ENCODE measurements at regions not wholly inside any gene's neighbourhood (a gene's known extent, or its start where the extent isn't known, plus 50 kb on each side); places are given as distances from the start of the nearest gene placed in this dataset.

GRCh38 chr3:66898155-66898554 is 100.0 kb upstream of the KBTBD8 start:
- DNase-seq = no peak
- Histone ChIP-seq H3K36me3 (no peaks in the 10 kb centered on the region), H3K4me1 (ENCODE audit: insufficient read depth) (no peaks in the 10 kb centered on the region), H3K9me3 (no peaks in the 10 kb centered on the region), H3K27ac (no peak overlapping the region), H3K4me3 (no peak overlapping the region), H3K27me3 (no peaks in the 10 kb centered on the region)
- intact Hi-C loops (cut with DNase I) = no loop called here
- WGBS, 3 donors = 66 to 74% (median 71%) methylated on average over 6 of the region's 6 CpGs
- no peak for TF ChIP-seq CTCF (IDR thresholded peaks at IDR 0.05)

- 31 to 37% (median 31%) methylated on average over 2 of the region's 2 CpGs for WGBS, 3 donors
- H3K4me1 ChIP-seq (ENCODE audit: insufficient read depth) = no peaks in the 10 kb centered on the region
- DNase-seq = no peak
- H3K27me3 ChIP-seq = no peaks in the 10 kb centered on the region
- no peak overlapping the region for H3K4me3 ChIP-seq
- intact Hi-C loops (cut with DNase I) = no loop called here
- no peak for TF ChIP-seq POLR2A (IDR thresholded peaks at IDR 0.05)
- no peak for TF ChIP-seq CTCF (IDR thresholded peaks at IDR 0.05)
- TF ChIP-seq EP300 (IDR thresholded peaks at IDR 0.05) = no peak
- H3K9me3 ChIP-seq = no peaks in the 10 kb centered on the region
- H3K36me3 ChIP-seq = no peaks in the 10 kb centered on the region
- no peak overlapping the region for H3K27ac ChIP-seq
These were observed 93.8 kb upstream of the KBTBD8 start for GRCh38 chr3:66904336-66904735.

GRCh38 chr3:66904831-66905493 is 93.1 kb upstream of the KBTBD8 start:
- DNase-seq = no peak
- intact Hi-C loops (cut with DNase I) = no loop called here
- no peaks in the 10 kb centered on the region for H3K4me1 ChIP-seq (ENCODE audit: insufficient read depth)
- TF ChIP-seq CTCF (IDR thresholded peaks at IDR 0.05) (no peak), EP300 (IDR thresholded peaks at IDR 0.05) (no peak), POLR2A (IDR thresholded peaks at IDR 0.05) (no peak)
- no peaks in the 10 kb centered on the region for H3K9me3 ChIP-seq
- no peak overlapping the region for H3K27ac ChIP-seq
- no peaks in the 10 kb centered on the region for H3K36me3 ChIP-seq
- H3K27me3 ChIP-seq = no peaks in the 10 kb centered on the region
- H3K4me3 ChIP-seq = no peak overlapping the region
- 1 to 6% (median 3%) methylated on average over 2 of the region's 2 CpGs for WGBS, 3 donors

GRCh38 chr3:66907136-66907535 is 91.0 kb upstream of the KBTBD8 start:
- 89 to 95% (median 90%) methylated on average over 3 of the region's 3 CpGs for WGBS, 3 donors

More at GRCh38 chr3:66907136-66907535, 91.0 kb upstream of the KBTBD8 start:
- intact Hi-C loops (cut with DNase I) = no loop called here
- H3K27ac ChIP-seq = no peak overlapping the region
- TF ChIP-seq EP300 (IDR thresholded peaks at IDR 0.05) (no peak), CTCF (IDR thresholded peaks at IDR 0.05) (no peak), POLR2A (IDR thresholded peaks at IDR 0.05) (no peak)
- no peak for DNase-seq
- no peaks in the 10 kb centered on the region for H3K27me3 ChIP-seq
- H3K4me3 ChIP-seq = no peak overlapping the region
- no peaks in the 10 kb centered on the region for H3K9me3 ChIP-seq
- no peaks in the 10 kb centered on the region for H3K36me3 ChIP-seq
- no peaks in the 10 kb centered on the region for H3K4me1 ChIP-seq (ENCODE audit: insufficient read depth)

Data from ovary (tissue), 7 donors.